Natural killer cell (primary cell): ENCODE measurements at regions not wholly inside any gene's neighbourhood (a gene's known extent, or its start where the extent isn't known, plus 50 kb on each side); places are given as distances from the start of the nearest gene placed in this dataset.

Source experiments
- ATAC-seq, 3 donors: fragments of 150-1000 bp in 2 of 3; fragments of 200-7000 bp in 1 of 3; cut with Tn5 transposase; 1 replicate in 1 of 3; 2 replicates in 2 of 3; pipeline ENCODE4 v1.10.0; 2021; ENCODE audit warnings: mild to moderate bottlenecking in 2 of 3, moderate library complexity in 2 of 3
- DNase-seq, 2 donors: peaks; one replicate each; pipeline versions ENCODE4 v3.0.0 to v3.0.0-alpha.2; 2013 to 2021; ENCODE audit warnings: mixed read lengths in 1 of 2
- H3K27ac ChIP-seq: one replicate; pipeline ENCODE4 v1.5.1; 2013; ENCODE audit warnings: mild to moderate bottlenecking, low read length
- H3K27me3 ChIP-seq: one replicate; pipeline ENCODE4 v1.6.1; 2013; ENCODE audit warnings: low read length; ENCODE audit not compliant: control insufficient read depth, insufficient read depth
- H3K36me3 ChIP-seq: one replicate; pipeline ENCODE4 v1.6.1; 2013; ENCODE audit warnings: low read length; ENCODE audit not compliant: control insufficient read depth, insufficient read depth
- H3K4me1 ChIP-seq: one replicate; pipeline ENCODE4 v1.6.1; 2013; ENCODE audit warnings: low read length; ENCODE audit not compliant: control insufficient read depth, insufficient read depth
- H3K4me3 ChIP-seq: one replicate; pipeline ENCODE4 v1.5.1; 2013; ENCODE audit warnings: low read length
- H3K9me3 ChIP-seq: one replicate; pipeline ENCODE4 v1.6.1; 2013; ENCODE audit warnings: low read length; ENCODE audit not compliant: control insufficient read depth, insufficient read depth
- H3K27ac Mint-ChIP-seq, 2 donors: one replicate each; pipeline ENCODE4 v1.8.0; 2022; ENCODE audit warnings: mild to moderate bottlenecking in 2 of 2, mixed read lengths in 2 of 2, moderate library complexity in 1 of 2
- H3K27me3 Mint-ChIP-seq, 2 donors: one replicate each; pipeline ENCODE4 v1.8.0; 2022; ENCODE audit warnings: low read depth in 2 of 2, mixed read lengths in 2 of 2
- H3K36me3 Mint-ChIP-seq: one replicate; pipeline ENCODE4 v1.8.0; 2022; ENCODE audit warnings: mixed read lengths
- H3K4me1 Mint-ChIP-seq, 2 donors: one replicate each; pipeline ENCODE4 v1.8.0; 2022; ENCODE audit warnings: mixed read lengths in 2 of 2
- H3K4me3 Mint-ChIP-seq: one replicate; pipeline ENCODE4 v1.8.0; 2022; ENCODE audit warnings: mild to moderate bottlenecking, moderate library complexity, mixed read lengths
- H3K9me3 Mint-ChIP-seq, 2 donors: one replicate each; pipeline ENCODE4 v1.8.0; 2022; ENCODE audit warnings: mixed read lengths in 2 of 2
- CTCF ChIP-seq: fragments of 200-600 bp; IDR thresholded peaks from one replicate; pipeline ENCODE4 v1.8.0; 2022; ENCODE audit warnings: antibody characterized with exemption
- WGBS: methylation state at CpG from one replicate; pipeline ENCODE4 v1.1.7; 2013; ENCODE audit warnings: missing lambda C conversion rate; ENCODE audit not compliant: insufficient coverage; 5-methylcytosine and 5-hydroxymethylcytosine counted together
- intact Hi-C: fragments of 100-400 bp; cut with micrococcal nuclease; formaldehyde crosslinking; loops from one replicate; pipeline ENCODE4 v1.14.2; 2022

- Mint-ChIP-seq H3K27ac (no peak overlapping the region), H3K36me3 (no peaks in the 10 kb centered on the region), H3K27me3 (no peaks in the 10 kb centered on the region), H3K4me1 (no peaks in the 10 kb centered on the region), H3K4me3 (no peak overlapping the region), H3K9me3 (peaks cover 0 to 2% of the 10 kb centered on the region in 2 donors)
- Histone ChIP-seq H3K4me1 (no peaks in the 10 kb centered on the region), H3K27me3 (no peaks in the 10 kb centered on the region), H3K36me3 (no peaks in the 10 kb centered on the region), H3K27ac (no peak overlapping the region), H3K4me3 (no peak overlapping the region), H3K9me3 (no peaks in the 10 kb centered on the region)
- DNase-seq (no peak), ATAC-seq (no peak)
- no peak for TF ChIP-seq CTCF
- intact Hi-C loops, result no loop called here
- 73% methylated on average over 1 of the region's 2 CpGs for WGBS
Observed at GRCh38 chr4:67080046-67080557, 465.2 kb downstream of the CENPC start.

- no peak for TF ChIP-seq CTCF
- Mint-ChIP-seq H3K4me3 (no peak overlapping the region), H3K36me3 (no peaks in the 10 kb centered on the region), H3K27me3 (no peaks in the 10 kb centered on the region), H3K4me1 (no peaks in the 10 kb centered on the region), H3K27ac (no peak overlapping the region), H3K9me3 (peaks cover 9 to 14% of the 10 kb centered on the region in 2 donors)
- no peaks in the 10 kb centered on the region for H3K36me3 ChIP-seq
- H3K4me1 ChIP-seq, result no peaks in the 10 kb centered on the region
- peaks cover 3% of the 10 kb centered on the region for H3K9me3 ChIP-seq
- ATAC-seq (no peak), DNase-seq (no peak)
- no peak overlapping the region for H3K4me3 ChIP-seq
- H3K27ac ChIP-seq, result no peak overlapping the region
- intact Hi-C loops, result no loop called here
- WGBS, result 86% methylated on average over 2 of the region's 5 CpGs
- H3K27me3 ChIP-seq, result no peaks in the 10 kb centered on the region
Observed at GRCh38 chr4:67071641-67072040, 473.7 kb downstream of the CENPC start.

GRCh38 chr4:67055319-67055718 is 490.0 kb downstream of the CENPC start:
- ATAC-seq (no peak), DNase-seq (no peak)
- Mint-ChIP-seq H3K36me3 (no peaks in the 10 kb centered on the region), H3K27me3 (no peaks in the 10 kb centered on the region), H3K9me3 (peaks cover 7 to 9% of the 10 kb centered on the region in 2 donors), H3K4me3 (no peak overlapping the region), H3K27ac (no peak overlapping the region), H3K4me1 (no peaks in the 10 kb centered on the region)
- H3K9me3 ChIP-seq, result no peaks in the 10 kb centered on the region
- 93% methylated on average over 3 of the region's 3 CpGs for WGBS
- TF ChIP-seq CTCF, result no peak
- intact Hi-C loops, result no loop called here
- no peak overlapping the region for H3K4me3 ChIP-seq
- no peaks in the 10 kb centered on the region for H3K27me3 ChIP-seq
- H3K4me1 ChIP-seq, result no peaks in the 10 kb centered on the region
- H3K27ac ChIP-seq, result no peak overlapping the region
- no peaks in the 10 kb centered on the region for H3K36me3 ChIP-seq

GRCh38 chr4:67054896-67055295 is 490.4 kb downstream of the CENPC start:
- Histone ChIP-seq H3K4me3 (no peak overlapping the region), H3K27me3 (no peaks in the 10 kb centered on the region), H3K36me3 (no peaks in the 10 kb centered on the region), H3K27ac (no peak overlapping the region), H3K9me3 (no peaks in the 10 kb centered on the region), H3K4me1 (no peaks in the 10 kb centered on the region)
- DNase-seq (no peak), ATAC-seq (no peak)
- Mint-ChIP-seq H3K4me3 (no peak overlapping the region), H3K27ac (no peak overlapping the region), H3K36me3 (no peaks in the 10 kb centered on the region), H3K4me1 (no peaks in the 10 kb centered on the region), H3K9me3 (peaks cover 6 to 7% of the 10 kb centered on the region in 2 donors), H3K27me3 (no peaks in the 10 kb centered on the region)
- intact Hi-C loops, result no loop called here
- no peak for TF ChIP-seq CTCF
